Uterus (tissue), 3 donors: ENCODE measurements at regions not wholly inside any gene's neighbourhood (a gene's known extent, or its start where the extent isn't known, plus 50 kb on each side); places are given as distances from the start of the nearest gene placed in this dataset.

Source experiments
- DNase-seq, 2 donors: peaks; one replicate each; pipeline ENCODE4 v3.0.0-alpha.2; 2019 to 2020
- H3K27ac ChIP-seq, 2 donors: fragments of 200-600 bp; sonication (generic); 1 replicate in 1 of 2; 2 replicates in 1 of 2; pipeline ENCODE4 v1.5.1; 2016 to 2018
- H3K27me3 ChIP-seq, 2 donors: fragments of 200-600 bp; sonication (generic); one replicate each; pipeline ENCODE4 v1.5.1; 2018 to 2019; ENCODE audit warnings: control low read depth in 1 of 2
- H3K36me3 ChIP-seq, 2 donors: fragments of 200-600 bp; sonication (generic); one replicate each; pipeline ENCODE4 v1.5.1; 2019; ENCODE audit warnings: control low read depth in 1 of 2
- H3K4me1 ChIP-seq, 2 donors: fragments of 200-600 bp; sonication (generic); one replicate each; pipeline ENCODE4 v1.5.1; 2018 to 2019; ENCODE audit warnings: control low read depth in 1 of 2
- H3K4me3 ChIP-seq, 2 donors: fragments of 200-600 bp; sonication (generic); 1 replicate in 1 of 2; 2 replicates in 1 of 2; pipeline ENCODE4 v1.5.1; 2018 to 2019; ENCODE audit warnings: mild to moderate bottlenecking in 1 of 2
- H3K9me3 ChIP-seq, 2 donors: fragments of 200-600 bp; sonication (generic); one replicate each; pipeline ENCODE4 v1.5.1; 2019; ENCODE audit warnings: control low read depth in 1 of 2
- CTCF ChIP-seq, 4 experiments: fragments of 200-600 bp in 2 of 4; fragments of 450-650 bp in 2 of 4; sonication (generic) in 2 of 4; IDR thresholded peaks; one replicate each; pipeline ENCODE4 v1.5.1; 2016 to 2019; ENCODE audit warnings: antibody characterized with exemption in 4 of 4, mild to moderate bottlenecking in 2 of 4, moderate library complexity in 1 of 4
- POLR2A ChIP-seq, 2 donors: fragments of 450-650 bp; IDR thresholded peaks; one replicate each; pipeline ENCODE4 v1.6.1; 2016; ENCODE audit warnings: antibody characterized with exemption in 2 of 2, mild to moderate bottlenecking in 1 of 2, moderate library complexity in 1 of 2
- intact Hi-C: fragments of 100-400 bp; cut with DNase I; formaldehyde crosslinking; loops from one replicate; pipeline ENCODE4 v1.15.1; 2023; ENCODE audit warnings: low total_unique reads
- donor health status: DM: yes; HTN: yes; CAD: no.

- Histone ChIP-seq H3K9me3 (no peaks in the 10 kb centered on the region), H3K36me3 (no peaks in the 10 kb centered on the region), H3K4me3 (no peak overlapping the region), H3K27ac (no peak overlapping the region), H3K4me1 (no peaks in the 10 kb centered on the region), H3K27me3 (no peaks in the 10 kb centered on the region)
- TF ChIP-seq CTCF (IDR thresholded peaks at IDR 0.05) (no peak), POLR2A (IDR thresholded peaks at IDR 0.05) (no peak)
- no peak for DNase-seq
- intact Hi-C loops, result no loop called here
Measured at GRCh38 chr6:133629970-133630369, 258.9 kb upstream of the TCF21 start.

DNA sequence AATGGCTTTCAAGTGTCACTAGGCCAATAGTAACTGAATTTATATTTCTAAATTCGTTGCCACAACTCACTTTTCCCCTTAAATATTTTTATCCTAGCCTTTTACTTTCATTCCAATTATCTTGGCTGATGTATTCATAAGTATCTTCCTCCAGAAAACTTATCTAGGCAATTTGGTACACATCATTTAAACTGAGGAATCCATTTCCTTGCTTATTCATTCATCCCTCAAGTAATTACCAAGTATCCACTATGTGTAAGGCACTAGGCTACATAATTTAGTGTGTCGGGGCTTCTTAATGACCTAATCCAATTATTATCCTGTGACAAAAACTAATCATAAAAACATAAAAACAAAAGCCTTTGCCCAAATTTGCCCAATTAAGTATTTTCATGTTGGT is 258.3 kb upstream of the TCF21 start:
- Histone ChIP-seq H3K4me1 (no peaks in the 10 kb centered on the region), H3K27me3 (no peaks in the 10 kb centered on the region), H3K27ac (no peak overlapping the region), H3K36me3 (no peaks in the 10 kb centered on the region), H3K4me3 (no peak overlapping the region), H3K9me3 (no peaks in the 10 kb centered on the region)
- intact Hi-C loops, result no loop called here
- TF ChIP-seq POLR2A (IDR thresholded peaks at IDR 0.05) (no peak), CTCF (IDR thresholded peaks at IDR 0.05) (no peak)
- DNase-seq, result no peak

DNA sequence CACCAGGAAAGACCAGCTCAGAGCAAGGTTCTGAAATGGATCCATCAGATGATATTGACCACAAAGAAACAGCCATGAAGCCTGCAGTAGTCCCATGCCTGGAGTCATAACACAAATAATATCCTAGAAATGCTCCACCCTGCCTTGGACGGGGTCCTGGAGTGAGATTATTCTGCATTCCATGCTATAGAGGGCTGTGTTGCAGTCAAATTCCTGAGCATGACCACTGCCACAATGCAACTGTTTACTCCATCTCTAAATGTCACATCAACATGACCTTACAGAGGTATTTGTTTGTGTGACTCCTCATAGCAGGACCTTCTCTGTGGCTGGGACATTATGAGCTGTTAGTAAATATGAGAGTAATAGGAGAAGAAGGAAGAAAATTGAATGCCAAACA is 257.5 kb upstream of the TCF21 start:
- DNase-seq, result no peak
- H3K27me3 ChIP-seq, result no peaks in the 10 kb centered on the region
- no peak overlapping the region for H3K4me3 ChIP-seq
- intact Hi-C loops, result no loop called here
- no peaks in the 10 kb centered on the region for H3K36me3 ChIP-seq
- no peak for TF ChIP-seq CTCF (IDR thresholded peaks at IDR 0.05)
- H3K27ac ChIP-seq, result no peak overlapping the region
- H3K9me3 ChIP-seq, result no peaks in the 10 kb centered on the region
- no peaks in the 10 kb centered on the region for H3K4me1 ChIP-seq

GRCh38 chr6:133632206-133632605 is 256.7 kb upstream of the TCF21 start:
- H3K27ac ChIP-seq, result no peak overlapping the region
- H3K36me3 ChIP-seq, result no peaks in the 10 kb centered on the region
- no peak for TF ChIP-seq POLR2A (IDR thresholded peaks at IDR 0.05)
- TF ChIP-seq CTCF (IDR thresholded peaks at IDR 0.05), result no peak
- H3K27me3 ChIP-seq, result no peaks in the 10 kb centered on the region
- DNase-seq, result no peak
- intact Hi-C loops, result no loop called here
- H3K4me1 ChIP-seq, result no peaks in the 10 kb centered on the region
- no peak overlapping the region for H3K4me3 ChIP-seq
- H3K9me3 ChIP-seq, result no peaks in the 10 kb centered on the region

- intact Hi-C loops, result no loop called here
- no peak overlapping the region for H3K27ac ChIP-seq
- H3K36me3 ChIP-seq, result no peaks in the 10 kb centered on the region
- H3K4me1 ChIP-seq, result peaks cover 0 to 1% of the 10 kb centered on the region in 2 donors
- DNase-seq, result no peak
- H3K9me3 ChIP-seq, result no peaks in the 10 kb centered on the region
- H3K4me3 ChIP-seq, result no peak overlapping the region
- H3K27me3 ChIP-seq, result no peaks in the 10 kb centered on the region
- TF ChIP-seq POLR2A (IDR thresholded peaks at IDR 0.05), result no peak
- TF ChIP-seq CTCF (IDR thresholded peaks at IDR 0.05), result no peak
Measured at GRCh38 chr6:133632906-133633305, 256.0 kb upstream of the TCF21 start.
